ENCODE measurements at regions not wholly inside any gene's neighbourhood (a gene's known extent, or its start where the extent isn't known, plus 50 kb on each side); places are given as distances from the start of the nearest gene placed in this dataset.

- DNase-seq = no peak
- H3K27ac Mint-ChIP-seq = no peak overlapping the region; a peak in 1 of 7 replicates
Observed at GRCh38 chr6:49155316-49155715, 307.7 kb downstream of the MMUT start.

More at GRCh38 chr6:49155316-49155715, 307.7 kb downstream of the MMUT start:
- Histone ChIP-seq H2AFZ (ENCODE audit: low read length) (no peak overlapping the region), H3K4ac (ENCODE audit: low read depth, low read length) (no peak overlapping the region), H3K27me3 (ENCODE audit: insufficient read depth, low read length) (no peaks in the 10 kb centered on the region), H4K8ac (replicated peaks; ENCODE audit: insufficient read length, low read depth, low read length) (no peak overlapping the region), H2AK5ac (ENCODE audit: insufficient read length, low read length) (no peak overlapping the region), H3K4me1 (ENCODE audit: insufficient read depth, low read length) (no peaks in the 10 kb centered on the region), H2BK5ac (ENCODE audit: insufficient read length, low read length) (no peak overlapping the region), H2BK20ac (ENCODE audit: low read depth, low read length, poor library complexity, severe bottlenecking) (no peak overlapping the region), H3K79me2 (ENCODE audit: insufficient read depth, low read length) (no peaks in the 10 kb centered on the region), H4K20me1 (ENCODE audit: control insufficient read depth, insufficient read depth, insufficient read length) (no peaks in the 10 kb centered on the region), H3K56ac (ENCODE audit: insufficient read length, low read depth, low read length) (no peak overlapping the region), H3K23me2 (ENCODE audit: insufficient read length, low read depth, low read length, poor library complexity, severe bottlenecking) (no peaks in the 10 kb centered on the region), H3K18ac (ENCODE audit: insufficient read length, low read depth, low read length) (no peak overlapping the region), H3K4me2 (ENCODE audit: insufficient read depth, insufficient read length, low read length) (no peak overlapping the region), H3T11ph (ENCODE audit: low read length) (no peak overlapping the region), H3K23ac (ENCODE audit: insufficient read length, low read depth, low read length) (no peak overlapping the region), H2BK120ac (ENCODE audit: low read depth, low read length, poor library complexity, severe bottlenecking) (no peak overlapping the region), H4K5ac (ENCODE audit: insufficient read length, low read depth, low read length) (no peak overlapping the region), H3K79me1 (ENCODE audit: insufficient read depth, low read depth, low read length, poor library complexity, severe bottlenecking) (no peaks in the 10 kb centered on the region), H3K9me3 (ENCODE audit: control insufficient read depth, low read depth, low read length) (no peaks in the 10 kb centered on the region), H2BK12ac (ENCODE audit: insufficient read length, low read depth, low read length) (no peak overlapping the region), H3K9ac (ENCODE audit: extremely low read depth, insufficient read length, low read length) (no peak overlapping the region), H2BK15ac (ENCODE audit: low read depth, low read length) (no peak overlapping the region), H3K14ac (ENCODE audit: insufficient read depth, low read length) (no peak overlapping the region), H3K27ac (ENCODE audit: insufficient read length, low read depth, low read length) (no peak overlapping the region), H4K91ac (ENCODE audit: insufficient read length, low read depth, low read length) (no peak overlapping the region)
- no CpG with 5 or more reads among the region's 2 CpGs for WGBS (ENCODE audit: extremely low coverage, insufficient read length, low lambda C conversion rate)
- peaks cover 2 to 10% of the 10 kb centered on the region in 2 experiments; a peak in 4 of 5 replicates for H3K9me3 Mint-ChIP-seq
- TF ChIP-seq, protein P1, sequence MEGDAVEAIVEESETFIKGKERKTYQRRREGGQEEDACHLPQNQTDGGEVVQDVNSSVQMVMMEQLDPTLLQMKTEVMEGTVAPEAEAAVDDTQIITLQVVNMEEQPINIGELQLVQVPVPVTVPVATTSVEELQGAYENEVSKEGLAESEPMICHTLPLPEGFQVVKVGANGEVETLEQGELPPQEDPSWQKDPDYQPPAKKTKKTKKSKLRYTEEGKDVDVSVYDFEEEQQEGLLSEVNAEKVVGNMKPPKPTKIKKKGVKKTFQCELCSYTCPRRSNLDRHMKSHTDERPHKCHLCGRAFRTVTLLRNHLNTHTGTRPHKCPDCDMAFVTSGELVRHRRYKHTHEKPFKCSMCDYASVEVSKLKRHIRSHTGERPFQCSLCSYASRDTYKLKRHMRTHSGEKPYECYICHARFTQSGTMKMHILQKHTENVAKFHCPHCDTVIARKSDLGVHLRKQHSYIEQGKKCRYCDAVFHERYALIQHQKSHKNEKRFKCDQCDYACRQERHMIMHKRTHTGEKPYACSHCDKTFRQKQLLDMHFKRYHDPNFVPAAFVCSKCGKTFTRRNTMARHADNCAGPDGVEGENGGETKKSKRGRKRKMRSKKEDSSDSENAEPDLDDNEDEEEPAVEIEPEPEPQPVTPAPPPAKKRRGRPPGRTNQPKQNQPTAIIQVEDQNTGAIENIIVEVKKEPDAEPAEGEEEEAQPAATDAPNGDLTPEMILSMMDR (conservative IDR thresholded peaks at IDR 0.05) = no peak
- no peak overlapping the region for H3K4me3 Mint-ChIP-seq
- peaks cover 10 to 13% of the 10 kb centered on the region in 2 experiments for H3K4me1 Mint-ChIP-seq
- H3K36me3 Mint-ChIP-seq (ENCODE audit: insufficient read depth in 1 of 3, low read depth in 3 of 3) = peaks cover 0 to 12% (median 6%) of the 10 kb centered on the region in 3 experiments; a peak in 5 of 7 replicates
- no peaks in the 10 kb centered on the region for H3K27me3 Mint-ChIP-seq (ENCODE audit: low read depth)

Data from H9 (cell line).